ENCODE measurements at regions not wholly inside any gene's neighbourhood (a gene's known extent, or its start where the extent isn't known, plus 50 kb on each side); places are given as distances from the start of the nearest gene placed in this dataset.

DNA sequence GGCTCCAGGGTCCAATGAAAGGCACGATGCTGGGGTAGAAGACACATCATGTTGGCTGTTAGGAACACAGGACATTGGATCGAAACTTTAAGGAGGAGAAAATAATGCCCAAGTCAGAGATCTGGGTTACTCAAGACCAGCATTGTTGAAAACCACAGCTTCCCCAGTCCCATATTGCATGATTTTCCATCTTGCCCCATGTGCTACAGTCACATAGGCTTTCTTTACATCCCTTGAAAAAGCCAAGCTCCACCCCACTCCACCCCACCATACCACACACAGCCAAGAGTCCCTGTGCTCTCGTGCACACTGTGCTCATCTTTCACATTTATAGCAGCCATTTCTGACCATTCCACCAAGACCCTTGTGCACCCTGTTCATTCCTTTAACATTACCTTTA, 636.2 kb downstream of the DIAPH3 start:
- no peak for DNase-seq

DNA sequence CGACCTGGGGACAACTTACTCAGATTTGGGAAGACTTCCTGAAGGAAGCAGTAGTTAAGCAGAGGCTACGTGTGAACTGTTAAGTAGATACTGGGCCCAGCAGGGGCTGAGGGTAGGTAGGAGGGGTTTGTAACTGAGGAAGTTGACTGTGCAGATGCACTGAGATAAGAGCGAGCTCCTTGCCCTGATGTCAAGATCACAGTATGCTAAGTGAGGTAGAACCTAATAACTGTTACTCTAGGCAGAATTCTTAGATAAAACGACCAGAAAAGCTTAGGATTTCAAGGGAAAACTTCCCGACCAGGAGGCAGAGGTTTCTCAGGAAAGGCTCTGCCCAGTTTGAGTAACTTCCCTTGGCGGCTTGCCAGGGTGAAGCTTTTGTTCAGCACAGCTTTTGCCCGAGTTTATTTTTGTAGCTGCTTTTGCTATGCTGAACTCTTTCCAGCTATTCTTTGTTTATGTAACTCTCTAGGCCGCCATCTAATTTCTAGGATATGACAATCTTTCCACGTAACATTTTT, 632.1 kb downstream of the DIAPH3 start:
- peak; percentile 87 for DNase-seq

DNA sequence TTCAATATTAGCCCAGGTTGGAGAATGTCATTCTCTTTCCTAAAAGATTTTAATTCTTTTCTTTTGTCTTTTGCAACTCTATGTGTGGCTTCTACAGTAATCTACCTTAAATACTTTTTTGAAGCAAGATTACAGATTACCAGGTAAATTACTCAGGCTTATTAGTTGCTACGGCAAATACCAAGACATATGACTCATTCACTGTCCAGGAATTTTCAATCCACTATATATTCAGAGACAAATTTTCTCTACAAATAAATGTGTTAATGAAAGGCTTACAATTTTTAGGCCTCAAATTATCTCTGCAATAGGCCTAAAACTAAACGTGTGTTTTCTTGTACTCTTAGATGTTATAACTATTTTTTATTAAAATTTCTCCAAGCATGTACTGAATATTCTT, 631.3 kb downstream of the DIAPH3 start:
- DNase-seq, result no peak

DNA sequence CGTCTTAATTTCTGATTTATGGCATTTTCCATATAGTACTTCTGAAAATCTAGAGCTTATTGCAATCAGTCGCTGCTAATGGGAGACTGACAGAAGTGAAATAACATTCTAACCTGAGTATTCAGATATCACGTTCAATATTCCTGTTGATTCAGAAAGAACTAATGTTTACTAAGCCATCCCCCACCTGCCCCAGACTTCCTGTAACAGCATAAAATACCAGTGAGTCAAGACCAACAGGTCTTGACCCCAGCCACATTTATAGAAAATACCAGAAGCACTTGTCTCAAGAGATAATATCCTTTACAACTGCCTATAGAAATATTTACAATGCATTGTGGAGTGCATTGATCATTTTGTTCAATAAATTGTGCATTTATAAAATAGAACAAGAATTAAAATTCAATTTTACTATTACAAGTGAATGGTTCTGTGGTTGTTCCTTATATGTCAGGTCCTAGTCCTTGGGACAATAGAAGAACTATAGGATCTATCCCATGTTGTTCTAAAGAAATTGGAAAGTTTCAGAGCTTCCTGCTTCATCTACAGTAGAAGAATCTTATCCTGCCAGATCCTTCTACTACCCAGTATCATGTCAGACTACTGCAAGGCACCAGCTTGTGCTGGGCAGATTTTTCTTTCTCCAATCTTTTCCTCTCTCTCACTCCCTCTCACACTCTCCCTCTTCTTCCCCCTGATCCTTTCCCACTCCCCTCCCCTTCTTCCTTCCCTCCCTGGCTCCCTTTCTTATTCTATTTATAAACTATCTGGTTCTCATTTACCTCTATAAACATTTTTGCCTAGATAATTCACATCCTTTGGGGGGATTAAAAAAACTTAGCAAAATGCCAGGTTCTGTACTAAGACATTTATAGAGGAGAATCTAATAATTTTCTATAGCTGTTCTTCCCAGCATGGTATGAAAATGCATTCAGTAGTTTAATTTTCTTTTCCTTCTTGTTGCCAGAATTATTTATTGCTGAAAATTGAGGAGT, 629.9 kb downstream of the DIAPH3 start:
- DNase-seq, result no peak

DNA sequence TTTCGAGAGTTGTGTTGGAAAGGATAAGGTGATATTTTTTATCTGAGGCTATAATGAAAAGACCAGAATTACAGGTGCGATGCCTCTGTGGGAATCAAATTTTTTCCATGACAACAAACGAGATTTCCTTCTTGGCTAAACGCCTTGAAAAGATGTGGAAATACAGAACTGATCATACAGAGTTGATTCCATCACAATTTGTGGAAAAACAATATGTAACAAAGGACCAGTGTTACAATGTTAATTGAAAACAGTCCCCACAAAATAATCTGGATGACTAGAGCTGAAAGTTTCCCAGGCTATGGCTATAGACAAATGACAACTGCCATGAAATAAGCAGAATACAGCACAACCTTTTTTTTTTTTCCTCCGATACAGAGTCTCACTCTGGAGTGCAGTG, 628.9 kb downstream of the DIAPH3 start:
- DNase-seq, result no peak

DNA sequence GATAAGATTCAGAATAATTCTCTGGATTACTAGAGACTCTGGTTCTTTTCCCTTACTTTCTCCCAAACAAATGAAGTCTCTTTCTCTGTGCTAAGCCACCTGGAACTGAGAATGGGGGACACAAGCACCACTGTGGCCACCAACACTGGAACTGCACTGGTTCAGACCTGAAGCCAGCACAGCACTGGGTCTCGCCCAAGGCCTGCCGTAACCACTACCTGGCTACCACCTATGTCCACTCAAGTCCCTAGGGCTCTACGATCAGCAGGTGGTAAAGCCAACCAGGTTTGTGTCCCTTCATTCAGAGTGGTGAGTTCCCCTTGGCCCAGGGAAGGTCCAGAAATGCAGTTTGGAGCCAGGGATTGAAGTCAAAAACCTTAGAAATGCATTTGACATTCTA, 626.2 kb downstream of the DIAPH3 start:
- no peak for DNase-seq

DNA sequence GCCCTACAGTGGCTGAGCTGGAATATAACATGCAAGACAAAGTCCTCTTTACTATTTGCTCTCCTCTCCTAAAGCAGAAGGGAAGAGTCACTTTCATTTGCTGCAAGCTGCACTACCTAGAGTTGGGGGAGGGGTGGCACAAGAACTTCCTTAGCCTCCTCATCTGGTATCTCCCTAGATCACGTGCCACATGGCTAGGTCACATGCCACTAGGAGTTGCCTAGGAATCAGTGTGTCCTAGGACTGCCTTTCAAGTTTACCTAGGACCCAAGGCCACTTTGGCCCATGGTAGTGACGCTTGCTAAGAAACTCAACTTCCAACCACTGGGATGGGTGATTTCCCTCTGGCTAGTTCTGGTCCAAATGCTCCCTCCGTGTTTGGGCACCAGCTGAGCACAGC, 625.2 kb downstream of the DIAPH3 start:
- DNase-seq, result no peak

DNA sequence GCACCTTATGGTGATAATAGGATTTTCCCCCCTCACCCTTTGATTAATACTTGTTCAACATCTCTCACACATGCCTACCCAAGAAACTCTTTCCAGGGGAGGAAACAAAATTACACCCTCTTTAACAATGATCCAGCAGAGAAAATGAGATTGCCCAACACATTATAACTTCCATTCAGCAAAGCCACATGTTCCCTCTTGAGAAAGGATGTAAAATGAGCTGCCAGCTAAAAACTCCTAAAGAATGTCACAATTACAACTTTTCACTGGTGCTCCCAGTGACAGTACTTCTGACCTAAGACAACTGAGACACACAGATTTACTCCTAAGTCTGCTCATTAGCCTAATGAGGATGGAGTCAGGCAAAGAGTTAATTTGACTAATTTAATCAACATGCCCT, 621.4 kb downstream of the DIAPH3 start:
- DNase-seq, result no peak

DNA sequence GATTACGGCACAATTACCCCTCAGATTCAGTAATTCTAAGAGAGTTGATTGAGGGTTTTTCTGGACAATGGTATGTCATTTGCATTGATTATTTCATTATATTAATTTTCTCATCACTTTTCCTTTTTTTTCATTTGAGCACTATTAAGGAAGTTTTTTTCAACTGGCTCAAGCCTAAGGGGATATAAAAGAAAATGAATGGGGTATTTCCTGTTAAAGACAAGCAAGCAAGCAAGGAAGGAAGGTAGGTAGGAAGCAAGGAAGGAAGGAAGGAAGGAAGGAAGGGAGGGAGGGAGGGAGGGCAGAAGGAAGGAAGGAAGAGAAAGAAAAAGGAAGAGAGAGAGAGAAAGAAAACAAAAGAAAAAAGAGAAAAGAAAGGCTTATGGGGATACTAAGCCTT, 620.3 kb downstream of the DIAPH3 start:
- no peak for DNase-seq

DNA sequence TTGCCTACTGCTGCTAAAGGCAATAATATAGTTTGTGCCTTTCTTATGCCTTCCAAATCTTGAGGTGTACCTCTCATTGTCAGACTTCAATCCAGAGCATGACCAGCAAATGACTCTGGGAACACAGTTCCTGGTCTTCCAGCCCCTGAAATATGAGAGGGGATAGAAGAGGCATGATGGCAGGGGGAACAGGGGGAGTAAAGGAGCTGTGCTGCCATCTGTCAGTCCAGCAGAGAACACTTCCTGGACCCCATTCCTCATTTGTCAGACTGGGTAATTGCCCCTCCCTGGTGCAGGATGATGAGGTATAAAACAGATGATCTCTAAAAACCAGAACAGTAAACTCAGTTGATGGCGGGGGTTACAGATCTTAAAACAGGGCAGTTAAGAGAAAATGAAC, 618.7 kb downstream of the DIAPH3 start:
- DNase-seq, result no peak

DNA sequence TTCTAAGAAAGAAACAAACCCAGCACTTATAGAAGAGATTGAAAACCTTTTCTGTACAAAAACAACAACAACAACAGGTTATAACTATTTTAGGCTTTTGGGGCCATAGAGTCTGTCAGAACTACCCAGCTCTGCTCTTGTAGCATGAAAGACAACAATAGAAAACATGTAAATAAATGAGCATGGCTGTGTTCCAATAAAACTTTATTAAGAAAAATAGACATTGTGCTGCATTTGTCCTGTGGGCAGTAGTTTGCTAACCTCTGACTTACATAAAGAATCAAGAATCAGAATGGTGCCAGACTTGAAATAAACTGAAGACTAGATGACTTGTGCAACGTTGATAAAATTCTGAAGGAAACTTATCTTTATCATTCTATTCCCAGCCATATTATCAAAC, 617.5 kb downstream of the DIAPH3 start:
- no peak for DNase-seq

DNA sequence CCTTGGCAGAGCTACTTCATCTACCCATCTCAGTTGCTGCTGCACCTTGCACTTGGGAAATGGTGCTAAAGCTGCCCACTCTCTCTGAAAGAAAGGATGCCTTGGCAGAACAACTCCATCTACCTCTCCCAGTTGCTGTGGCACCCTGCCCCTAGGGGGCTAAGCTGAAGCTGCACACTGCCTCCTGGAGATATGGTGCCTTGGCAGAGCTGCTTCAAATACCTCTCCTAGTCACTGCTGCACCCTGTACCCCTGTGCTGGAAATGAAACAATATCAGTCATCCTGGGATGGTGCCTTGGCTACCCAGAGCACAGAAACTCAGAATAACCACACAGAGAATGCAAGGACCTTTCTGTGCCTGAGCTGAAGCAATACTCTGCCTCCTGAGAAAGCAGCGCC, 615.8 kb downstream of the DIAPH3 start:
- DNase-seq, result no peak

DNA sequence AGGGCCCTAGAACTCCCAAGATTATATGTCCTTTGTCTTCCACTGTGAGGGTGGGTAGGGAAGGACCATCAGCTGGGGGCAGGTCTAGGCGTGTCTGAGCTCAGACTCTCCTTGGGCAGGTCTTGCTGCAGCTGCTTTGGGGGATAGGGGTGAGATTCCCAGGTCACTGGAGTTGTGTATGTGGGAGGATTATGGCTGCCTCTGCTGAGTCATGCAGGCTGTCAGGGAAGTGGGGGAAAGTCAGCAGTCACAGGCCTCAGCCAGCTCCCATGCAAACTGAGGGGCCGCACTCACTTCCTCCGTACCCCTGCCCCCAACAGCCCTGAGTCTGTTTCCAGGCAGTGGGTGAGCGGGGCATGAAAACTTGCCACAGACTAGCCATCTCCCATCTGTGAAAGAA, 600.8 kb downstream of the DIAPH3 start:
- DNase-seq, result no peak

DNA sequence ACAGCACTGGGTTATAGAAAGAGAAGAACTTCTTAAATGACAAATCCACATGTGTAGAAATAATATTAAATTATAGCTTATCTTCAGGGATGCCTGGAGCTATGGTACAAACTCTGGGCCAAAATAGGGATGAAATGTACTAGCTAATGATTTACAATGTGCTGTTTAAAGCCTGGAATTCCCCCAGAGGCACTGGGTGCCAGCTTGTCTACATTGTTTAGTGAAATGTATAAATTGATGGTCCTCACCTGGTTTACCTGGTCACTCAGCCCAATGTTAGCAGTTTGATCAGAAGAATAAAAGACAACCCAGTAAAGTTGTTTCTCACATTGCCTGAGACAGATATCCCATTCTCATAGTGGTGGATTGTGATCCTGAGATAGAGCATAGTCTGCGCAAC, 597.2 kb downstream of the DIAPH3 start:
- DNase-seq, result no peak

DNA sequence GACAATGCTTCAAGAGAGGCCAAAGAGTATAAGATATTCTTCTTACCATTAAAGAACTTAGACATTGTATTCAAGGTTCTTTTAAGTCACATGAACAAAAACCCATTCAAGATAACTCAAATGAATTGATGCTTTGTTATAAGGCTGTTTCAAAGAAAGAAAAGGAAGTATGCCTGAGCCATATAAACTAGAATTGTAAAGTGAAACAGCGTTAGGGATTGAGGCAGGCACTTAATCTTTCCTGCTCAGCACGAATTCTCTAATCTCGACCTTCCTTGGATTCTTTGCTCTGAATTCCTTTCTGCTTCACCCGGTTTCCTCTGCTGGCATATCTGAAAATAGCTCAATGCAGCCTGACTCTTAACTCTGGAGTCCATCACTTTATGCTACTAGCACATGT, 595.4 kb downstream of the DIAPH3 start:
- no peak for DNase-seq

DNA sequence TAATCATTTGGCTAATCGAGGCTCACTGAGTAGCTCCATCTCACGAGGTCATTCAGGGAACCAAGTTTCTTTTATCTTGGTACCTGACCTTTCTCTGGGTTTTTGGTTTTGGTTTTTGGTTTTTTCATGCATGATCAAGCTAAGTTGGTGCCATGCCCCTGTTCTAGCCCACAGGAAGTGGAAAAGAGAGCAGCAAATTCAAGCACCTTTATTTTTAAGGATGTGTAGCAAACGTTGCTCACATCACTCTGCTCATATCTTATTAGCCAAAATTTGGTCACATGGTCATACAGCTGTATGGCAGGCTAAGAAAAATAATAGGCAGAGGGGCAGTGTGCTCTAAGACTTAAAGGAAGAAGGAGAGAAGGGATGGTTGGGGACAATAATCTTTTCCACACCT, 593.5 kb downstream of the DIAPH3 start:
- DNase-seq, result no peak

DNA sequence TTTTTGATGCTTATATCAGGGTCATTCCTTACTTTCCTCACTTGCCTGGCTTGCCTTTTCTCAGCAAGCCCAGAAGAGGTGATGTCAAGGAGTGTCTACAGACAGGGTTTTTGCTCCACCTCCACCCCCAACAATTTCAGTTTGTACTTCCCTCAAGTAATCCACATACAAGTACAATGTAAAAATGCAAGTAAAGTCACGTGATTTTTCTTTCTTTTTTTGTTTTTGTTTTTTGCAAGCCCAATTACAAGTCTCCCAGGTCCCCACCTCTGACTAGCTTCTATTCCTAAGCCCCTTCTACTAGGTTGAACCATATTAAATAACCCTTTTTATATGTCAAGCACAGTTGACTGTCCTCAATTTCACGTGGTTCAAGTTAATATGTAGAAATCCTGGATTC, 579.6 kb downstream of the DIAPH3 start:
- no peak for DNase-seq

DNA sequence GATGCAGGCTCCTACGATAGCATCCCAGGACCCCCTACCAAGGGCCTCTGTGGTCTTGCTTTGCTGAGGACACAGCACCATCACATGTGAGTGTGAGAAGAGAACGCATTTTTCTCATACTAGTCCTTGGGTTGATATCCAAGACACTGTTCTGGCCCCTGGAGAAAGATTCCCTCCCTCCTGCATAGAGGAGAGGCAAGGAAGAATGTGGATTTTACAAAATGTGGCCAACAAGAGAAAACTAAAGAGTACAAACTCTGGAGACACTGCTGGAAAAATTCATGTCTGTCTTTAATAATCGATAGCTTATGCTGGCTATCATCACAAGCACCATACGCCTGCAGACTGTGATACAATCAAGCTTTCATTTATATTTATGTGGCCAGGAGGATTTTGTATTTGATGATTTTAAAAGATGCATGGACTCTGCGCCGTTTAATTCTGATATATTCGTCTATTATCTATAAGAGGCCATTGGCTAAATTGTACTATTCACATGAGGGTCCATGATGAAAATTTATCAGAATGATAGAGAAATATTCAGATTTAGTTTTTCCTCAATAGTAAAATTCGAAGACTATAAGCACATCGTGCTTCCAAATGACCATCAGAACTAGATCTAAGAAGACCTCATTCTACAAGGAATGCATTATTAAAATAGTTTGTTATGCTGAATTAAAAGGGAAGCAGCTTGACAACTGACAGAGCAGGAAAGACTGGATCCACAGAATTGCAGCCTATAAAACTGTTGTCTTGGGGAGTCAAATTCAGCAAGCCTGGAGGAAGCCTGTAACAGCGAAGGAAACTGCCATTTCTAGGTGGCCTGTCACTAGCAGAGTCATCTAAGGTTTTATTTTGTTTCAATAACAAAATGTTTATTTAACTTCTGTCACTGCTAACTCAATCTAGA, 578.7 kb downstream of the DIAPH3 start:
- no peak for DNase-seq

DNA sequence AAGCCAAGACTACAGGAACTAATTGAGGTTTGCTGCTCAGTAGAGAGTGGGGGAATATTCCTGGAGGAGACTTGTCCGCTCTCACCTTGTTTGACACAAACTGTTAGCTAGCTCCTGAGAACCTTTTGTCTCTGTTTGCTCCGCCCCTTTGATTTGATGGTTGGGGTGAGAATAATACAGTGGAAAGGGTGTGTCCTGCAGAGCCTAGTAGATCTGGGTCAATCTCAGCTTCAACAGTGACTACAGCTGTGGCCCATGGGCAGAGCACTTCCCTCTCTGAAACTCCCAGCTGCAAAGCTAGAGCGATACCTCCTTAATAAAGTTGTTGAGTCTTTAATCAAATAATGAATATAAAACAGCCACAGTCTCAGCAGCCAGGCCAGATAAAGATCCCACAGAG, 576.7 kb downstream of the DIAPH3 start:
- no peak for DNase-seq

DNA sequence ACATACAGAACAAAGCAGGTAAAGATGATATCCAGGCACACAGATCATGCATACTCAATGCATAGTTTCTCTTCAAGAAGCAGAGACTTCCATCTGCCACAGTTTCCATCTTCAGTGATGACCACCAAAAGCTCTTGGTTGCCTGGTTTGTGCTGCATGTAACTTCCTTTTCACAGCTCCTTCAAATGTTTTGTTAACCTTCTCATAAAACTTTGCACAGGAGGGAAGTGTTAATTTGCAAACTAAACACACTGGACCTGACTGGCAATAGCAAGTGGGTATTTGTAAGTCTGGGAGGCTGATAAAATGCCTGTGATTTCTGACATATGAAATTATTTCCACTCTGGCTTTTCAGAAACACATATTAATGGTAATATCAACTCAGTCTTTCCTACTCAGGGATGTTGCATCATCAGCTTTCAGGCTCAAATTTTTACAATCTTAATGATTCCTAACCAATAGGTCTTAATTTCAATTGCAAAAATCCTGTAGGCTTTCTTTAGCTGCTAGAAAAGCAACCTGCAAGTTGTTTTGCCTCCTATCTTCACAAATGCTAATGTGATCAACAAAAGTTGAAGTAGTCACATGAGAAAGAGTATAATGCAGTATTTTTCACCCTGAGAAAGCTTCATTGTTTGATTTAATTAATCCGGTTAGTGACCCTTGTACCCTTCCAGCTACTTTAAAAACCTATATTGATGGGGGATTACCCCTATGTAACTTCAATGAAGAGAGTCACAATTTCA, 575.6 kb downstream of the DIAPH3 start:
- no peak for DNase-seq

DNA sequence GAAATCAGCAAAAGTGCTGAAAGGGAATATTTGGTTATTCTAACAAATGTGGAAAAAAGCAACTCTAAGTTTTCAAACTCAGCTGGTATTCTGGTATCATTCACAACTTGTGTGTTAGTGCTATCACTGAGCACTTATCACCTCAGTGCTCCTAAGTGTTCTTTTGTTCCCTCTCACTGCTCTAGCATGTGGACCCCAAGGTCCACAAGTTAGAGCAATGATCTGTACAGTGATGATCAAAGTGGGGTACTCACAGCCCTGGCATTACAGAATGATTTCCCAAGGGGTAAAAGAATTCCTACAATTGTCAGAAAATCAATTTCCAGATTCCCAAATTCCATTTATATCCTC, 575.0 kb downstream of the DIAPH3 start:
- DNase-seq, result no peak

DNA sequence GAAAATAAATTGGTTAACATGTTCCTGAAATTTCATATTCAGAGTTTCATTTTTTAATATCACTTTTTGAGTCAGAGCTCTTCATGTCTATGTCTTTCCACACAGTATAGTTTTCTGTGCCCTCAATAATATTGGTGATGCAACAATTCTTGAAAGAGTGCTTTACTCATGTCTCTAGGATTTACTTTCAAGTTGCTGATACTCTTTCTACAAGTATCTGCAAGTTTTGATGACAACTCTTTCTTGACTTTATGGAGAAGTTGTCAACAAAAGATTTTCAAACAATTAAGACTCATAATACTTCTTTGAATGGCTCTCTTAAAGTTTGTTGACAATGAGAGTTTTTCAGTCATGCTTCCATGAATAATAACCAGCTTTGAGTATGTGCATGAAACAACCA, 561.7 kb downstream of the DIAPH3 start:
- no peak for DNase-seq

DNA sequence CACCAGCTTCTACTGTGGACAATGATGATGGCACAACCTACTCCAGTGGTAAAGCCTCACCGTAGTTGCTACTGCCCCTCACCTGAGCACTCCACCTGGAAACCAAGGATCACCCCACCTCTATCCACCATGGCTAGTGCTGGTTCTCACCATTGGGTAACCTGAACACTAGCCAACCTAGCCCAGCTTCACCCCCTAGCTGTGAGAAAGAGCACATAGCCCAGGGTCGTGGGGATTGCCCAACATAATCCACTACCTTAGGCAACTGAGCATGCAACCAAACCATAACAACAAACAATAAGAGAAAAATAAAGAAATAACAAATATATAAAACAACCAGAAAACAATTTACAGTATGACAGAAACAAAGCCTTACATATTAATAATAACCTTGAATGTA, 560.1 kb downstream of the DIAPH3 start:
- DNase-seq, result no peak

Measured in islet precursor cell (in vitro differentiated cells).